ENCODE measurements at regions not wholly inside any gene's neighbourhood (a gene's known extent, or its start where the extent isn't known, plus 50 kb on each side); places are given as distances from the start of the nearest gene placed in this dataset.

DNA sequence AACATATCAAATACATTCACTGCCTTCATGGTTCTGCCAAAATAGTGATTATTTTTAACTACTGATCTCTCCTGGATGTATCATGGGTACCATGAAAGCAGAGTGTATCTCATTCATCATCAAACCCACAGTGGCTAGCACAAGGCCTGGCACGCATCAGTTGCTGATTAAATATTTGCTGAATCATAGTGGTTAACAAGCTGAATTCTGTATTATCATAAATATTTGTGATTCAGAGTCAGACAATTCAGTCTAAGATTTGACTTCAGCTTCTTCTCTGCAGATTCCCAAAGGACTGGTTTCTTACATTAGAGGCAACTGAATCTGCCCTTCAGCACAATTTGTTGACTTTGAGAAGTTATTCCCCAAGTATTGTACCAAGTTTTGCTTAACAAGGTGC lies 715.8 kb upstream of the LRRC4C start:
- no peak for TF ChIP-seq YY1 (IDR thresholded peaks at IDR 0.05; ENCODE audit: insufficient read depth, insufficient read length)
- TF ChIP-seq ZNF274 (IDR thresholded peaks at IDR 0.05; ENCODE audit: low read depth, low read length) = no peak
- no peak for TF ChIP-seq SUZ12 (IDR thresholded peaks at IDR 0.05; ENCODE audit: extremely low read depth, insufficient read depth, insufficient read length)

All from NT2/D1 (cell line).